ENCODE measurements at regions not wholly inside any gene's neighbourhood (a gene's known extent, or its start where the extent isn't known, plus 50 kb on each side); places are given as distances from the start of the nearest gene placed in this dataset.

GRCh38 chr16:9328411-9328810 lies 237.0 kb downstream of the HAPSTR1 start:
- Histone ChIP-seq H3K4me3 (ENCODE audit: low read depth, low read length, poor library complexity, severe bottlenecking) (no peak overlapping the region), H4K20me1 (ENCODE audit: insufficient read depth, low read length) (no peaks in the 10 kb centered on the region), H3K9me3 (ENCODE audit: low read length) (no peaks in the 10 kb centered on the region), H3K4me2 (ENCODE audit: low read length) (no peak overlapping the region), H3K9me2 (ENCODE audit: low read depth, low read length) (no peaks in the 10 kb centered on the region), H3K4me1 (ENCODE audit: insufficient read depth, low read length, severe bottlenecking) (no peaks in the 10 kb centered on the region), H3F3A (ENCODE audit: insufficient read depth, low read length) (no peaks in the 10 kb centered on the region), H3K36me3 (ENCODE audit: insufficient read depth, low read length) (no peaks in the 10 kb centered on the region), H3K79me2 (ENCODE audit: insufficient read depth, low read length) (no peaks in the 10 kb centered on the region), H3K9ac (ENCODE audit: low read length) (no peak overlapping the region), H3K27ac (ENCODE audit: low read depth, low read length, poor library complexity, severe bottlenecking) (no peak overlapping the region), H2AFZ (ENCODE audit: low read length) (no peak overlapping the region), H3K27me3 (ENCODE audit: insufficient read depth, low read length) (peaks cover 3% of the 10 kb centered on the region; the same call in 1 of the 2 replicates)
- TF ChIP-seq CTCF (IDR thresholded peaks at IDR 0.05; ENCODE audit: low read length) (no peak), EZH2 (IDR thresholded peaks at IDR 0.05; ENCODE audit: borderline replicate concordance, low read length) (no peak)

GRCh38 chr16:9330095-9330494 lies 238.7 kb downstream of the HAPSTR1 start:
- H3K27ac ChIP-seq (ENCODE audit: low read depth, low read length, poor library complexity, severe bottlenecking): no peak overlapping the region
- H4K20me1 ChIP-seq (ENCODE audit: insufficient read depth, low read length): no peaks in the 10 kb centered on the region
- peaks cover 3% of the 10 kb centered on the region; the same call in 1 of the 2 replicates for H3K27me3 ChIP-seq (ENCODE audit: insufficient read depth, low read length)
- H3K79me2 ChIP-seq (ENCODE audit: insufficient read depth, low read length): no peaks in the 10 kb centered on the region
- no peak overlapping the region for H3K4me3 ChIP-seq (ENCODE audit: low read depth, low read length, poor library complexity, severe bottlenecking)
- H3F3A ChIP-seq (ENCODE audit: insufficient read depth, low read length): no peaks in the 10 kb centered on the region
- TF ChIP-seq CTCF (IDR thresholded peaks at IDR 0.05; ENCODE audit: low read length) (no peak), EZH2 (IDR thresholded peaks at IDR 0.05; ENCODE audit: borderline replicate concordance, low read length) (no peak)
- no peak overlapping the region for H2AFZ ChIP-seq (ENCODE audit: low read length)
- no peak overlapping the region for H3K9ac ChIP-seq (ENCODE audit: low read length)
- H3K9me3 ChIP-seq (ENCODE audit: low read length): no peaks in the 10 kb centered on the region
- no peak overlapping the region for H3K4me2 ChIP-seq (ENCODE audit: low read length)
- H3K36me3 ChIP-seq (ENCODE audit: insufficient read depth, low read length): no peaks in the 10 kb centered on the region
- no peaks in the 10 kb centered on the region for H3K9me2 ChIP-seq (ENCODE audit: low read depth, low read length)
- H3K4me1 ChIP-seq (ENCODE audit: insufficient read depth, low read length, severe bottlenecking): no peaks in the 10 kb centered on the region

GRCh38 chr16:9331503-9331902 lies 240.1 kb downstream of the HAPSTR1 start:
- H3K9ac ChIP-seq (ENCODE audit: low read length): no peak overlapping the region
- H3K27me3 ChIP-seq (ENCODE audit: insufficient read depth, low read length): no peaks in the 10 kb centered on the region
- H3K9me2 ChIP-seq (ENCODE audit: low read depth, low read length): no peaks in the 10 kb centered on the region
- no peaks in the 10 kb centered on the region for H3K36me3 ChIP-seq (ENCODE audit: insufficient read depth, low read length)
- TF ChIP-seq CTCF (IDR thresholded peaks at IDR 0.05; ENCODE audit: low read length) (no peak), EZH2 (IDR thresholded peaks at IDR 0.05; ENCODE audit: borderline replicate concordance, low read length) (no peak)
- no peak overlapping the region for H3K27ac ChIP-seq (ENCODE audit: low read depth, low read length, poor library complexity, severe bottlenecking)
- H3K4me3 ChIP-seq (ENCODE audit: low read depth, low read length, poor library complexity, severe bottlenecking): no peak overlapping the region
- no peaks in the 10 kb centered on the region for H3K79me2 ChIP-seq (ENCODE audit: insufficient read depth, low read length)
- no peak overlapping the region for H2AFZ ChIP-seq (ENCODE audit: low read length)
- H3K9me3 ChIP-seq (ENCODE audit: low read length): no peaks in the 10 kb centered on the region
- no peak overlapping the region for H3K4me2 ChIP-seq (ENCODE audit: low read length)
- H4K20me1 ChIP-seq (ENCODE audit: insufficient read depth, low read length): no peaks in the 10 kb centered on the region
- H3K4me1 ChIP-seq (ENCODE audit: insufficient read depth, low read length, severe bottlenecking): no peaks in the 10 kb centered on the region
- no peaks in the 10 kb centered on the region for H3F3A ChIP-seq (ENCODE audit: insufficient read depth, low read length)

All from OCI-LY1 (cell line).